22Rv1 (cell line): ENCODE measurements at regions not wholly inside any gene's neighbourhood (a gene's known extent, or its start where the extent isn't known, plus 50 kb on each side); places are given as distances from the start of the nearest gene placed in this dataset.

ENCODE experiments used
- H3K27ac ChIP-seq: fragments of 450-650 bp; 2 replicates; pipeline ENCODE4 v1.5.1; 2017
- CTCF ChIP-seq: fragments of 450-650 bp; IDR thresholded peaks from 2 replicates; pipeline ENCODE4 v1.5.1; 2017; ENCODE audit warnings: mild to moderate bottlenecking
- ZFX ChIP-seq: fragments of 450-650 bp; IDR thresholded peaks from 2 replicates; pipeline ENCODE4 v1.6.1; 2017; ENCODE audit warnings: antibody characterized with exemption, borderline replicate concordance

- TF ChIP-seq ZFX = no peak
- H3K27ac ChIP-seq = no peak overlapping the region
Observed at GRCh38 chr17:17417718-17418181, 59.0 kb upstream of the MED9 start.

- H3K27ac ChIP-seq = no peak overlapping the region
- no peak for TF ChIP-seq ZFX
- TF ChIP-seq CTCF = no peak
Observed at GRCh38 chr17:17419166-17419565, 57.6 kb upstream of the MED9 start.

GRCh38 chr17:17419631-17420030, 57.2 kb upstream of the MED9 start:
- TF ChIP-seq CTCF = no peak
- no peak for TF ChIP-seq ZFX

GRCh38 chr17:17420082-17420481, 56.7 kb upstream of the MED9 start:
- H3K27ac ChIP-seq = no peak overlapping the region
- TF ChIP-seq ZFX = no peak
- no peak for TF ChIP-seq CTCF

More at GRCh38 chr17:17419631-17420030, 57.2 kb upstream of the MED9 start:
- no peak overlapping the region for H3K27ac ChIP-seq

GRCh38 chr17:17420561-17421269, 56.1 kb upstream of the MED9 start:
- TF ChIP-seq ZFX (no peak), CTCF (no peak)
- no peak overlapping the region for H3K27ac ChIP-seq

- TF ChIP-seq CTCF (no peak), ZFX (no peak)
- no peak overlapping the region for H3K27ac ChIP-seq
Observed at GRCh38 chr17:17421346-17422216, 55.2 kb upstream of the MED9 start.

GRCh38 chr17:17422217-17422610, 54.6 kb upstream of the MED9 start:
- no peak overlapping the region for H3K27ac ChIP-seq
- TF ChIP-seq ZFX (no peak), CTCF (no peak)
